ENCODE measurements at regions not wholly inside any gene's neighbourhood (a gene's known extent, or its start where the extent isn't known, plus 50 kb on each side); places are given as distances from the start of the nearest gene placed in this dataset.
"Not testable (repeated sequence)": the region's sequence is repeated elsewhere in the genome, so short reads cannot be mapped to it uniquely, and the experiment has no call there.

GRCh38 chr11:29051935-29052334 lies 943.7 kb downstream of the METTL15 start:
- no peak for FAIRE-seq
- DNase-seq (ENCODE audit: insufficient read length, low spot score): no peak
- no peak for TF ChIP-seq TAF1 (IDR thresholded peaks at IDR 0.05; ENCODE audit: low read depth, low read length)
- TF ChIP-seq POU2F2 (IDR thresholded peaks at IDR 0.05; ENCODE audit: low read depth, low read length): no peak
- no peak for TF ChIP-seq POLR2AphosphoS5 (IDR thresholded peaks at IDR 0.05; ENCODE audit: low read depth, low read length)
- no peak for TF ChIP-seq SPI1 (IDR thresholded peaks at IDR 0.05; ENCODE audit: low read depth, low read length)
- no peak for TF ChIP-seq PAX5 (IDR thresholded peaks at IDR 0.05; ENCODE audit: insufficient read depth, low read length, severe bottlenecking)
- TF ChIP-seq POLR2A (IDR thresholded peaks at IDR 0.05; ENCODE audit: low read depth, low read length): no peak

- FAIRE-seq; DNase-seq (ENCODE audit: insufficient read length, low spot score): not testable (repeated sequence)
These were observed 942.8 kb downstream of the METTL15 start for GRCh38 chr11:29050962-29051361.

- DNase-seq (ENCODE audit: insufficient read length, low spot score): no peak
- no peak for FAIRE-seq
- TF ChIP-seq PAX5 (IDR thresholded peaks at IDR 0.05; ENCODE audit: insufficient read depth, low read length, severe bottlenecking) (no peak), POLR2AphosphoS5 (IDR thresholded peaks at IDR 0.05; ENCODE audit: low read depth, low read length) (no peak), TAF1 (IDR thresholded peaks at IDR 0.05; ENCODE audit: low read depth, low read length) (no peak), SPI1 (IDR thresholded peaks at IDR 0.05; ENCODE audit: low read depth, low read length) (no peak), POU2F2 (IDR thresholded peaks at IDR 0.05; ENCODE audit: low read depth, low read length) (no peak), POLR2A (IDR thresholded peaks at IDR 0.05; ENCODE audit: low read depth, low read length) (no peak)
These were observed 932.3 kb downstream of the METTL15 start for GRCh38 chr11:29040489-29040888.

- FAIRE-seq (no peak), DNase-seq (ENCODE audit: insufficient read length, low spot score) (no peak)
- TF ChIP-seq PAX5 (IDR thresholded peaks at IDR 0.05; ENCODE audit: insufficient read depth, low read length, severe bottlenecking) (no peak), POU2F2 (IDR thresholded peaks at IDR 0.05; ENCODE audit: low read depth, low read length) (no peak), SPI1 (IDR thresholded peaks at IDR 0.05; ENCODE audit: low read depth, low read length) (no peak), POLR2A (IDR thresholded peaks at IDR 0.05; ENCODE audit: low read depth, low read length) (no peak), TAF1 (IDR thresholded peaks at IDR 0.05; ENCODE audit: low read depth, low read length) (no peak), POLR2AphosphoS5 (IDR thresholded peaks at IDR 0.05; ENCODE audit: low read depth, low read length) (no peak)
These were observed 924.4 kb downstream of the METTL15 start for GRCh38 chr11:29032384-29033149.

DNA sequence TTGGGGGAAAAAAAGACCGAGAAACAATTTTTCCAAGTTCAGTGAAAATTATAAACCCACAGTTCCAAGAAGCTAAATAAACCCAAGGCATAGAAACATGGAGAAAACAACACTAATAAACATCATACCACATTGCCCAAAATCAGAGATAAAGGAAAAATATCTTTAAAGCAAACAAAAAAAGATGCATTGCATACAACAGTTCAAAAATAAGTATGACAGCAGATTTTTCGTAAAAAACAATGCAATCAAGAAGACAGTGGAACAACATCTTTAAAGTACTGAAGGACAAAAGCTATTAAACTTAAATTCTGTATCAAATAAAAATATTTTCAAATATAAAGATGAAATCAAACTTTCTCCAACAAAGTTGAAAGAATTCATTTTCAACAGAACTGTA lies 921.3 kb downstream of the METTL15 start:
- FAIRE-seq: no peak
- TF ChIP-seq POU2F2 (IDR thresholded peaks at IDR 0.05; ENCODE audit: low read depth, low read length): no peak
- TF ChIP-seq POLR2AphosphoS5 (IDR thresholded peaks at IDR 0.05; ENCODE audit: low read depth, low read length): no peak
- TF ChIP-seq POLR2A (IDR thresholded peaks at IDR 0.05; ENCODE audit: low read depth, low read length): no peak
- no peak for DNase-seq (ENCODE audit: insufficient read length, low spot score)

DNA sequence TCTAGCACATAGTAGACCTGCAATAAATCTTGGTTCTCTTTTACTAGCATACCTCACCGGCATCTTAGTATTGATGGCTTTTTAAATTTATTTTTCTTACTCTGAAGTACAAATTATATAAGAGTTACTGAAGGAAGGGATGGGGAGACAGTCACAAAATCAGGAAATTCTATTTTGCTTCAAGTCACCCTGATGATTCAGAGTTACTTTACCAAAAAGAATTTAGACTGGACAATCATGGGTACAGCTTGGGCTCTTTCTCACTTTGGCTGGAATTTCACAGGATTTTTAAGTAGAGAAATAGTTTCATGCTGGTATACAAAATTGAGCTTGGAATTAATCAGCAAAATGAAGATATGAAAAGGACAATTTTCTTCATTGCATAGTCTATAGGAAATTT lies 919.2 kb downstream of the METTL15 start:
- FAIRE-seq (no peak), DNase-seq (ENCODE audit: insufficient read length, low spot score) (no peak)
- TF ChIP-seq POU2F2 (IDR thresholded peaks at IDR 0.05; ENCODE audit: low read depth, low read length) (no peak), POLR2A (IDR thresholded peaks at IDR 0.05; ENCODE audit: low read depth, low read length) (no peak), SPI1 (IDR thresholded peaks at IDR 0.05; ENCODE audit: low read depth, low read length) (no peak), PAX5 (IDR thresholded peaks at IDR 0.05; ENCODE audit: insufficient read depth, low read length, severe bottlenecking) (no peak)

DNA sequence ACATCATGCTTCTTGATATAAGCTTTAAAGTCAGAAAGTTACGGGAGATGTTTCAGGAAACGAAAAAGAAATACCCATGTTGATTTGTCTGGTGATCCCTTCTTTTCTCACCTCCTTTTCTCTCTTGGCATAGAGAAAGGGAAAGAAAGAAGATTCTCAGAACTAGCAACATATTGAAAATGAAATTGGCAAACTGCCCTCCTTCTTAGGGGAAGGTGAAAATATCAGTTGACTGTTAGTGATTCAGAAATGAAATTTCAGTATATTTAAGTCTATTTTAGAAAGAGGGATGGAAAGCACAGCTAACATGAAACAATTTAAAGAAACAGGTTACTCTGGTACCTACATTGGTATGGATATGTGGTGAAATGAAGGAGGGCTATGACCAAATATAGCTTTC lies 918.1 kb downstream of the METTL15 start:
- DNase-seq (ENCODE audit: insufficient read length, low spot score) (no peak), FAIRE-seq (no peak)
- TF ChIP-seq PAX5 (IDR thresholded peaks at IDR 0.05; ENCODE audit: insufficient read depth, low read length, severe bottlenecking) (no peak), SPI1 (IDR thresholded peaks at IDR 0.05; ENCODE audit: low read depth, low read length) (no peak), POLR2A (IDR thresholded peaks at IDR 0.05; ENCODE audit: low read depth, low read length) (no peak)

GRCh38 chr11:29025001-29025400 lies 916.8 kb downstream of the METTL15 start:
- DNase-seq (ENCODE audit: insufficient read length, low spot score) (no peak), FAIRE-seq (no peak)
- TF ChIP-seq POU2F2 (IDR thresholded peaks at IDR 0.05; ENCODE audit: low read depth, low read length): no peak
- no peak for TF ChIP-seq TAF1 (IDR thresholded peaks at IDR 0.05; ENCODE audit: low read depth, low read length)
- TF ChIP-seq POLR2A (IDR thresholded peaks at IDR 0.05; ENCODE audit: low read depth, low read length): no peak
- TF ChIP-seq SPI1 (IDR thresholded peaks at IDR 0.05; ENCODE audit: low read depth, low read length): no peak
- no peak for TF ChIP-seq PAX5 (IDR thresholded peaks at IDR 0.05; ENCODE audit: insufficient read depth, low read length, severe bottlenecking)

GRCh38 chr11:29024386-29024785 lies 916.2 kb downstream of the METTL15 start:
- DNase-seq (ENCODE audit: insufficient read length, low spot score): no peak
- FAIRE-seq: no peak
- TF ChIP-seq TAF1 (IDR thresholded peaks at IDR 0.05; ENCODE audit: low read depth, low read length) (no peak), POLR2A (IDR thresholded peaks at IDR 0.05; ENCODE audit: low read depth, low read length) (no peak)

- no peak for FAIRE-seq
- TF ChIP-seq POLR2AphosphoS5 (IDR thresholded peaks at IDR 0.05; ENCODE audit: low read depth, low read length): no peak
- no peak for TF ChIP-seq TAF1 (IDR thresholded peaks at IDR 0.05; ENCODE audit: low read depth, low read length)
- no peak for TF ChIP-seq POLR2A (IDR thresholded peaks at IDR 0.05; ENCODE audit: low read depth, low read length)
- no peak for TF ChIP-seq PAX5 (IDR thresholded peaks at IDR 0.05; ENCODE audit: insufficient read depth, low read length, severe bottlenecking)
- no peak for TF ChIP-seq SPI1 (IDR thresholded peaks at IDR 0.05; ENCODE audit: low read depth, low read length)
- no peak for TF ChIP-seq POU2F2 (IDR thresholded peaks at IDR 0.05; ENCODE audit: low read depth, low read length)
These were observed 915.6 kb downstream of the METTL15 start for GRCh38 chr11:29023761-29024160.

GRCh38 chr11:29022676-29023075 lies 914.5 kb downstream of the METTL15 start:
- TF ChIP-seq PAX5 (IDR thresholded peaks at IDR 0.05; ENCODE audit: insufficient read depth, low read length, severe bottlenecking) (no peak), TAF1 (IDR thresholded peaks at IDR 0.05; ENCODE audit: low read depth, low read length) (no peak), POLR2A (IDR thresholded peaks at IDR 0.05; ENCODE audit: low read depth, low read length) (no peak), POLR2AphosphoS5 (IDR thresholded peaks at IDR 0.05; ENCODE audit: low read depth, low read length) (no peak), SPI1 (IDR thresholded peaks at IDR 0.05; ENCODE audit: low read depth, low read length) (no peak), POU2F2 (IDR thresholded peaks at IDR 0.05; ENCODE audit: low read depth, low read length) (no peak)
- DNase-seq (ENCODE audit: insufficient read length, low spot score) (no peak), FAIRE-seq (no peak)

More at GRCh38 chr11:29023761-29024160, 915.6 kb downstream of the METTL15 start:
- DNase-seq (ENCODE audit: insufficient read length, low spot score): no peak
